Erythroblast (primary cell): ENCODE measurements at regions not wholly inside any gene's neighbourhood (a gene's known extent, or its start where the extent isn't known, plus 50 kb on each side); places are given as distances from the start of the nearest gene placed in this dataset.

ENCODE experiments used
- GATA1 ChIP-seq: IDR thresholded peaks from 2 replicates; pipeline ENCODE4 v1.6.1; 2011; ENCODE audit warnings: low read depth, mild to moderate bottlenecking, control low read depth, low read length, moderate library complexity
- POLR2A ChIP-seq: IDR thresholded peaks from 2 replicates; pipeline ENCODE4 v1.6.1; 2011; ENCODE audit warnings: mild to moderate bottlenecking, low read length

GRCh38 chr2:234673961-234674759, 177.3 kb upstream of the ARL4C start:
- TF ChIP-seq POLR2A = no peak
- no peak for TF ChIP-seq GATA1
